ENCODE measurements at regions not wholly inside any gene's neighbourhood (a gene's known extent, or its start where the extent isn't known, plus 50 kb on each side); places are given as distances from the start of the nearest gene placed in this dataset.

DNA sequence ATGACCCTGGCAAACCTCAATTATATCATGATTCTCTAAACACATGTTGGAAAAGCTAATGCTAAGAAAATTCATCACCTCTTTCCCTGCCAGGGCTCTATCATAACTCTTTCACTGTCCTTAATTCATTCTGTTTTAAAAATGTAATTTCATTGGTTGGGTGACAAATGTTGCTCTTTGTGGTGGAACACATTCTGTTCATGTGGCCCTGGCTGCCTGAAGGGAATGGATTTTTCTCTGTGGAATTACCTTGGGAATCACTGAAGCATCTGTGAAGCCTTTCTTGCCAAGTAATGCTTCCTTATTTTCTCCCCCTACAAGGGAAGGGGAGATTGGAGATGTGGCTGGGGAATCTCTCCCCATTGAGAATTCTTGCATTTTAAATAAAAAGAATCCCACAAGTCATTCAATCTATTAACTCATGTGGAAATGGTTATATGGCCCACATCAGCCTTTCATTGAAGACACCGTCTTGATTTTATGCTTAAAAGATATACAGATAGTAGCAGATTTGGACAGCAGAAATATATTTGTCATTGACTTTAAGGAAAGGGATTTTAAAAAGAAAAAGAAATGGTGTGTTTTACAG, 201.8 kb upstream of the NMUR2 start:
- no peak overlapping the region for H3K4me2 ChIP-seq (ENCODE audit: control insufficient read depth, extremely low read depth, insufficient read depth, low read depth, low read length)
- H3K9me3 ChIP-seq (ENCODE audit: control insufficient read depth, low read depth, low read length), result no peaks in the 10 kb centered on the region
- no peak overlapping the region for H3K4me3 ChIP-seq (ENCODE audit: control insufficient read depth in 2 of 3, extremely low read depth in 1 of 3, insufficient read depth in 2 of 3, low read depth in 1 of 3, low read length in 3 of 3)
- TF ChIP-seq, protein P1, sequence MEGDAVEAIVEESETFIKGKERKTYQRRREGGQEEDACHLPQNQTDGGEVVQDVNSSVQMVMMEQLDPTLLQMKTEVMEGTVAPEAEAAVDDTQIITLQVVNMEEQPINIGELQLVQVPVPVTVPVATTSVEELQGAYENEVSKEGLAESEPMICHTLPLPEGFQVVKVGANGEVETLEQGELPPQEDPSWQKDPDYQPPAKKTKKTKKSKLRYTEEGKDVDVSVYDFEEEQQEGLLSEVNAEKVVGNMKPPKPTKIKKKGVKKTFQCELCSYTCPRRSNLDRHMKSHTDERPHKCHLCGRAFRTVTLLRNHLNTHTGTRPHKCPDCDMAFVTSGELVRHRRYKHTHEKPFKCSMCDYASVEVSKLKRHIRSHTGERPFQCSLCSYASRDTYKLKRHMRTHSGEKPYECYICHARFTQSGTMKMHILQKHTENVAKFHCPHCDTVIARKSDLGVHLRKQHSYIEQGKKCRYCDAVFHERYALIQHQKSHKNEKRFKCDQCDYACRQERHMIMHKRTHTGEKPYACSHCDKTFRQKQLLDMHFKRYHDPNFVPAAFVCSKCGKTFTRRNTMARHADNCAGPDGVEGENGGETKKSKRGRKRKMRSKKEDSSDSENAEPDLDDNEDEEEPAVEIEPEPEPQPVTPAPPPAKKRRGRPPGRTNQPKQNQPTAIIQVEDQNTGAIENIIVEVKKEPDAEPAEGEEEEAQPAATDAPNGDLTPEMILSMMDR (optimal IDR thresholded peaks at IDR 0.05 in 1 of 3, IDR thresholded peaks at IDR 0.05 in 1 of 3, conservative IDR thresholded peaks at IDR 0.05 in 1 of 3; ENCODE audit: extremely low read depth in 1 of 3, insufficient read depth in 2 of 3, low read length in 3 of 3), result no peak
- no peak for TF ChIP-seq EZH2 (IDR thresholded peaks at IDR 0.05; ENCODE audit: low read length)
- H4K20me1 ChIP-seq (ENCODE audit: control insufficient read depth, extremely low read depth, insufficient read depth, low read length), result no peaks in the 10 kb centered on the region
- H3K4me1 ChIP-seq (ENCODE audit: control insufficient read depth, extremely low read depth, insufficient read depth, low read length), result no peaks in the 10 kb centered on the region
- H3K79me2 ChIP-seq (ENCODE audit: control insufficient read depth, insufficient read depth, low read length), result no peaks in the 10 kb centered on the region
- no peaks in the 10 kb centered on the region for H3K27me3 ChIP-seq (ENCODE audit: control insufficient read depth, extremely low read depth, insufficient read depth, low read length)
- dilution Hi-C loops (cut with MboI; ENCODE audit: extremely low pct_ligation_motif_present, low sequenced_read_pairs), result no loop called here
- no peaks in the 10 kb centered on the region for H3K9me1 ChIP-seq (ENCODE audit: control insufficient read depth, extremely low read depth, insufficient read depth, low read length)
- DNase-seq (ENCODE audit: low read depth, low spot score) (no peak), FAIRE-seq (no peak)
- no peak overlapping the region for H3K9ac ChIP-seq (ENCODE audit: control insufficient read depth, extremely low read depth, insufficient read depth, low read length)
- H3K27ac ChIP-seq (ENCODE audit: control insufficient read depth, insufficient read depth, low read length), result no peak overlapping the region
- H3K36me3 ChIP-seq (ENCODE audit: control insufficient read depth in 2 of 2, extremely low read depth in 1 of 2, insufficient read depth in 2 of 2, low read length in 2 of 2), result no peaks in the 10 kb centered on the region
- H2AFZ ChIP-seq (ENCODE audit: control insufficient read depth, low read length), result no peak overlapping the region

DNA sequence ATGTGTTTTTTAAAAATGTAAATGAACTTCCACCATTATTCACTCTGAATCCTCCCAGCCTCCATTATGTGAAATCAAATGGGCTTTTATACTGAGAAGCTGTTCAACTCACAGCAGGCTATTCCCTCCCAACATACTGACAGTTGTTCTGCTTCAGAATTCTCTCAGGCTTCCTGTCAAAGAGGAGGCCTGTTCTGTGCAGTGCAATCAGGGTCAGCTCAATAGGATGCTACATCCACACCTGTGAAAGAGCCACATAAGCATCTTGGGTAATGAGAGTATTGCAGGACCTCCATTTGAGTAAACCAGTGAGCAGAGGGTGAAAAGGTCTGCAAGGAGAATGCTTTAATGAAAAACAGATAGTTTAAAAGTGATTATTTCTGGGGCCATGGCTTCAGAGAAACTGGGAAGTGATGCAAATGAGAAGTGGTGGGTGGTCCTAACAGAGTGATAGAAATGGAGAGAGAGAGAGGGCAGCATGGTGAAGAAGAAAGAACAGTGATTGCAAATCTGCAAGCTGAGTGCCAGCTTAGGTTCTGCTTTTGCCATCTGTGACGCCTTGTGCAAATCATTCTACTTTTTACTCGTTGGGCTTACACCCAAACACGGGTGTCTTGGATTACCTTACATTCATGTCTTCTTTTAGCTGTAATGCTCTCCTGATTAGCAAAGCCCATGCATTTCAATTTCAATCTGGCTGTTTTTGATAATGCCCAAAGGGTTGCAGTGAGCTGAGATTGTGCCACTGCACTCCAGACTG, 202.5 kb upstream of the NMUR2 start:
- FAIRE-seq, result no peak
- H3K79me2 ChIP-seq (ENCODE audit: control insufficient read depth, insufficient read depth, low read length), result no peaks in the 10 kb centered on the region
- dilution Hi-C loops (cut with MboI; ENCODE audit: extremely low pct_ligation_motif_present, low sequenced_read_pairs), result no loop called here

More for the DNA sequence above, 202.5 kb upstream of the NMUR2 start:
- Histone ChIP-seq H4K20me1 (ENCODE audit: control insufficient read depth, extremely low read depth, insufficient read depth, low read length) (no peaks in the 10 kb centered on the region), H3K4me2 (ENCODE audit: control insufficient read depth, extremely low read depth, insufficient read depth, low read depth, low read length) (no peak overlapping the region), H3K36me3 (ENCODE audit: control insufficient read depth in 2 of 2, extremely low read depth in 1 of 2, insufficient read depth in 2 of 2, low read length in 2 of 2) (no peaks in the 10 kb centered on the region), H2AFZ (ENCODE audit: control insufficient read depth, low read length) (no peak overlapping the region), H3K4me1 (ENCODE audit: control insufficient read depth, extremely low read depth, insufficient read depth, low read length) (no peaks in the 10 kb centered on the region), H3K27ac (ENCODE audit: control insufficient read depth, insufficient read depth, low read length) (no peak overlapping the region), H3K9ac (ENCODE audit: control insufficient read depth, extremely low read depth, insufficient read depth, low read length) (no peak overlapping the region), H3K9me1 (ENCODE audit: control insufficient read depth, extremely low read depth, insufficient read depth, low read length) (no peaks in the 10 kb centered on the region), H3K27me3 (ENCODE audit: control insufficient read depth, extremely low read depth, insufficient read depth, low read length) (no peaks in the 10 kb centered on the region), H3K9me3 (ENCODE audit: control insufficient read depth, low read depth, low read length) (no peaks in the 10 kb centered on the region), H3K4me3 (ENCODE audit: control insufficient read depth in 2 of 3, extremely low read depth in 1 of 3, insufficient read depth in 2 of 3, low read depth in 1 of 3, low read length in 3 of 3) (no peak overlapping the region)
- TF ChIP-seq EZH2 (IDR thresholded peaks at IDR 0.05; ENCODE audit: low read length), result no peak
- TF ChIP-seq, protein P1 (optimal IDR thresholded peaks at IDR 0.05 in 1 of 3, IDR thresholded peaks at IDR 0.05 in 1 of 3, conservative IDR thresholded peaks at IDR 0.05 in 1 of 3; ENCODE audit: extremely low read depth in 1 of 3, insufficient read depth in 2 of 3, low read length in 3 of 3), result no peak
- DNase-seq (ENCODE audit: low read depth, low spot score), result no peak
